ENCODE measurements at regions not wholly inside any gene's neighbourhood (a gene's known extent, or its start where the extent isn't known, plus 50 kb on each side); places are given as distances from the start of the nearest gene placed in this dataset.

DNA sequence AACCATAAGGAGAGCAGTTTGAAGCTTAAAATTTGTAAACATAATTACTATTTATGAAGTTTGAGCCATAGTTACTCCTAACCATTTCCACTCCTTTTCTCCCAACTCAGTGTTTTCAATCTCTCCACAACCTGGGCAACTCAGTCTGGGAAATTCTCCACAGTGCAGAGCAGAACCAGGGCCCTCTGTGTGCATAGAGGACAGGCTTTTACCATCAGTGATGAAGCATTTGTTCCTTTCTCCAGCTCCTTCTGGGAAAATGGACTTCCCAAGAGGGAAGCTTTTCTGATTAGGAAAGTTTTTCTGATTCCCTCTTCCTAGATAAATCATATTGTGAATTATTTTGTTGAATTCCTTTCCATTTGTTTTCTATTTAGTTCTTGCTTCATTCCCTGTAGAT is 132.3 kb upstream of the MPDZ start:
- no peaks in the 10 kb centered on the region for H3K36me3 Mint-ChIP-seq
- H3K4me3 Mint-ChIP-seq, result no peak overlapping the region
- H3K9me3 Mint-ChIP-seq, result no peaks in the 10 kb centered on the region
- peaks cover 7% of the 10 kb centered on the region for H3K4me1 Mint-ChIP-seq (ENCODE audit: unreplicated experiment)
- DNase-seq (ENCODE audit: extremely low spot score, unreplicated experiment), result no peak
- no peak overlapping the region for H3K27ac Mint-ChIP-seq
- H3K27me3 Mint-ChIP-seq, result no peaks in the 10 kb centered on the region
- TF ChIP-seq, protein P1, sequence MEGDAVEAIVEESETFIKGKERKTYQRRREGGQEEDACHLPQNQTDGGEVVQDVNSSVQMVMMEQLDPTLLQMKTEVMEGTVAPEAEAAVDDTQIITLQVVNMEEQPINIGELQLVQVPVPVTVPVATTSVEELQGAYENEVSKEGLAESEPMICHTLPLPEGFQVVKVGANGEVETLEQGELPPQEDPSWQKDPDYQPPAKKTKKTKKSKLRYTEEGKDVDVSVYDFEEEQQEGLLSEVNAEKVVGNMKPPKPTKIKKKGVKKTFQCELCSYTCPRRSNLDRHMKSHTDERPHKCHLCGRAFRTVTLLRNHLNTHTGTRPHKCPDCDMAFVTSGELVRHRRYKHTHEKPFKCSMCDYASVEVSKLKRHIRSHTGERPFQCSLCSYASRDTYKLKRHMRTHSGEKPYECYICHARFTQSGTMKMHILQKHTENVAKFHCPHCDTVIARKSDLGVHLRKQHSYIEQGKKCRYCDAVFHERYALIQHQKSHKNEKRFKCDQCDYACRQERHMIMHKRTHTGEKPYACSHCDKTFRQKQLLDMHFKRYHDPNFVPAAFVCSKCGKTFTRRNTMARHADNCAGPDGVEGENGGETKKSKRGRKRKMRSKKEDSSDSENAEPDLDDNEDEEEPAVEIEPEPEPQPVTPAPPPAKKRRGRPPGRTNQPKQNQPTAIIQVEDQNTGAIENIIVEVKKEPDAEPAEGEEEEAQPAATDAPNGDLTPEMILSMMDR (conservative IDR thresholded peaks at IDR 0.05), result no peak

DNA sequence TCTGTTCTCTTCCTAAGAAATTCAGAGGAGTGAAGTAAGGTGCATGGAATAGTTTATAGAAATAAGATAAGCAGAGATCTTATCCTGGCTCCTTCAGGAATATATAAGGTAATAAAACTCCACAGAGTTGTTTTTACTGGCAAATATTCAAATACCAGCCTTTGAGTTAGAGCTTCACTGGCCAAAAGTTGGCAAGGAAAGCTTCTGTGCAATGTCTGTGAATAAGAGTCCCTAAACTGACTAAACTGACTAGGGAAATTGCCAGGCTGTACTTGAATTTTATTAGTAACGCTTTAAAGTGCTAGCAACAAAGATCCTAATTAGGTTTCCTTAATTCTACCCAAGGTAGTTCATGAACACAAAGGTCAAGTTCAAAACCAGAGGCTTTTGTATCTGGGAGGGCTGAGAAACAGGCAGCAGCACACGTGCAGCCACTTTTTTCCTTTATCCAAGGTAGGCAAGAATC is 131.1 kb upstream of the MPDZ start:
- Mint-ChIP-seq H3K36me3 (no peaks in the 10 kb centered on the region), H3K27me3 (no peaks in the 10 kb centered on the region), H3K4me1 (ENCODE audit: unreplicated experiment) (peaks cover 7% of the 10 kb centered on the region), H3K27ac (no peak overlapping the region), H3K4me3 (no peak overlapping the region), H3K9me3 (no peaks in the 10 kb centered on the region)
- DNase-seq (ENCODE audit: extremely low spot score, unreplicated experiment), result no peak
- TF ChIP-seq, protein P1 (conservative IDR thresholded peaks at IDR 0.05), result no peak

DNA sequence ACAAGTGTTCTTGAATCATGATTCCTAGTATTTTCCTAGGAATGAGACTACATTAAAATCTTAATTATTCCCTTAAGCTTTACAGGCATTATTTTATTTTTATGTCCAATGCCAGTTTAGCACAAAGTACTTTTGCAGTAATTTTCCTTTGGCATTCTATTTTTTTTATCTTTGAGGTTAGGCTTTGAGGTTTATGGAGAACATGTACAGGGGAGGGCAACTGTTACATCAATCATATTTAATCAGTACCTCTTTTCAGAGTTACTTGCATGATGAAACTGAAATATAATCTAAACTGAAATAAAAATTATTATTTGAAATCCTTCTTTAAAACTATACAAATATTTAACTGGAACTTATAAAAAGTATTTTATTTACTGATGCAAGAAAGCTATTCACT is 118.2 kb upstream of the MPDZ start:
- DNase-seq (ENCODE audit: extremely low spot score, unreplicated experiment), result no peak
- H3K4me3 Mint-ChIP-seq, result no peak overlapping the region
- H3K27me3 Mint-ChIP-seq, result no peaks in the 10 kb centered on the region
- no peaks in the 10 kb centered on the region for H3K9me3 Mint-ChIP-seq
- no peaks in the 10 kb centered on the region for H3K36me3 Mint-ChIP-seq
- TF ChIP-seq, protein P1 (conservative IDR thresholded peaks at IDR 0.05), result no peak
- no peak overlapping the region for H3K27ac Mint-ChIP-seq
- H3K4me1 Mint-ChIP-seq (ENCODE audit: unreplicated experiment), result no peaks in the 10 kb centered on the region

DNA sequence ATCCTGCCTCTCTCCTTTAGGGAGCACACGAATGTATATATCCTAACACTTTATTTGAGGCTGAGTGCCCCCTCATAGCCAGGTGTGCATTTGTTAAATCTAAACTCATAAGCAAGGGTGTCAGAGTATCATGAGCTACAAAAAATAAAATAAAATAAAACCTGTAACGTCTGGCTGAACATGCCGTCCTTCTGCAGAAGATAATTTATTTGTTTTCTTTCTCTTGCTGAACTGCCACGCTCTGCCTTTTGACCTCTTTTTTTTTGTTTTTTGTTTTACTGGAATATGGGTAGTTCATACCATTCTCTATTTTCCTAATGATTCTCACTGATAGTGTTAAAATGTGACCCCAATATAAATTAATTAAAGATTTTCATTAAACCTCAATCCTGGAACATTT is 117.7 kb upstream of the MPDZ start:
- Mint-ChIP-seq H3K9me3 (no peaks in the 10 kb centered on the region), H3K27ac (no peak overlapping the region), H3K4me3 (no peak overlapping the region), H3K36me3 (no peaks in the 10 kb centered on the region), H3K27me3 (no peaks in the 10 kb centered on the region), H3K4me1 (ENCODE audit: unreplicated experiment) (no peaks in the 10 kb centered on the region)
- no peak for DNase-seq (ENCODE audit: extremely low spot score, unreplicated experiment)
- TF ChIP-seq, protein P1 (conservative IDR thresholded peaks at IDR 0.05), result no peak

DNA sequence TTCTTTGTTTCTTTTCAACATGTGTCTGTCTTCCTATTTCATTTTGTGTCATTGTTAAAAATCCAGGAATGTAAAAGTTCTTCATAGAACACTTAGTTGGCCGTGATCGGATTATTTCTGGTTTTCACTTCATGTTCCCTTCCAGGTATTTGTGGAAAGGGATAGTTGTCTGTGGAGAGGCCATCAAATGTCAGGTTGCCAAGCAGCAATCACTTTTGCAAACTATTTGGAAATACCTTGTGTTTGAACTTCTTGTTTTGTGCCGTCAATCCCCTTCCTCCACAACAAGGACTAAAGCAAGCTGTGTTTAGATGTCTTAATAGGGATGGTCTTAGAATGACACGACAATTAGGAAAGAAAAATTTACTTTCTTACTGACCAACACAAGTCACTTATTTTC is 116.9 kb upstream of the MPDZ start:
- Mint-ChIP-seq H3K27me3 (no peaks in the 10 kb centered on the region), H3K4me1 (ENCODE audit: unreplicated experiment) (no peaks in the 10 kb centered on the region), H3K4me3 (no peak overlapping the region), H3K27ac (no peak overlapping the region), H3K9me3 (peaks cover 7% of the 10 kb centered on the region), H3K36me3 (no peaks in the 10 kb centered on the region)
- DNase-seq (ENCODE audit: extremely low spot score, unreplicated experiment), result no peak
- TF ChIP-seq, protein P1 (conservative IDR thresholded peaks at IDR 0.05), result no peak

DNA sequence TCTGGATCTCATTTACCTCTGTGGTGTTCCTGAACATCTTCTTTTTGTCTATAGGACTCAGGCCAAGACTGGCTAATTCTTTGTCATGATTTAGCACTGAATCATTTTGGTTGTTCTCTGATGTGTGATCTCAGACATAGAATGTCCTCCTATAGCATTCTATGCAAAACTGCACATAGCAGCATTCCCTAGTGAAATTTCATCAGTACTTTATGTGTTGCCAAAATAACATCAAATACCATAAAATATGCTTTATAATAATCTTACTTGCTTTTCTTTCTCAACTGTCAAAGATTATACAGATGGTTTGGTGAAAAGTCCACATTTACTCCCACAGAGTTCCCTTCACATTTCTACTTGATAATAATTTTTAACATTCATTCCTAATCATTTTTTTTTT is 115.7 kb upstream of the MPDZ start:
- peaks cover 14% of the 10 kb centered on the region for H3K9me3 Mint-ChIP-seq
- DNase-seq (ENCODE audit: extremely low spot score, unreplicated experiment), result no peak
- no peak overlapping the region for H3K4me3 Mint-ChIP-seq
- no peaks in the 10 kb centered on the region for H3K27me3 Mint-ChIP-seq
- no peaks in the 10 kb centered on the region for H3K36me3 Mint-ChIP-seq
- no peaks in the 10 kb centered on the region for H3K4me1 Mint-ChIP-seq (ENCODE audit: unreplicated experiment)
- TF ChIP-seq, protein P1 (conservative IDR thresholded peaks at IDR 0.05), result no peak
- no peak overlapping the region for H3K27ac Mint-ChIP-seq
